Kidney (tissue), 13 donors: ENCODE measurements at regions not wholly inside any gene's neighbourhood (a gene's known extent, or its start where the extent isn't known, plus 50 kb on each side); places are given as distances from the start of the nearest gene placed in this dataset.

Experiments used
- DNase-seq, 5 donors: peaks; one replicate each; pipeline ENCODE4 v3.0.0-alpha.2; 2013 to 2020
- FAIRE-seq: peaks from 2 replicates; lab custom pipeline; 2012; peaks lifted over from hg19 to GRCh38; lab: Jason Lieb, UNC
- H3K27ac ChIP-seq, 2 donors: one replicate each; pipeline ENCODE4 v1.7.0; 2013; ENCODE audit warnings: low read depth in 2 of 2, low read length in 2 of 2, inconsistent platforms in 1 of 2
- H3K27me3 ChIP-seq: one replicate; pipeline ENCODE4 v1.7.1; 2013; ENCODE audit warnings: low read length, inconsistent platforms; ENCODE audit not compliant: control insufficient read depth, insufficient read depth
- H3K36me3 ChIP-seq, 3 donors: one replicate each; pipeline versions ENCODE4 v1.7.0 to v1.7.1; 2013; ENCODE audit warnings: low read length in 3 of 3, control low read depth in 1 of 3, inconsistent platforms in 1 of 3; ENCODE audit not compliant: insufficient read depth in 3 of 3, control insufficient read depth in 2 of 3
- H3K4me1 ChIP-seq, 3 donors: one replicate each; pipeline versions ENCODE4 v1.7.0 to v1.7.1; 2013; ENCODE audit warnings: low read length in 3 of 3, inconsistent platforms in 1 of 3, low read depth in 1 of 3; ENCODE audit not compliant: control insufficient read depth in 2 of 3, insufficient read depth in 2 of 3
- H3K4me3 ChIP-seq, 3 donors: one replicate each; pipeline versions ENCODE4 v1.7.0 to v1.8.1; 2013; ENCODE audit warnings: low read length in 3 of 3, control low read depth in 1 of 3, inconsistent platforms in 1 of 3
- H3K9ac ChIP-seq, 3 donors: one replicate each; pipeline versions ENCODE4 v1.7.0 to v1.7.1; 2013; ENCODE audit warnings: low read length in 3 of 3, control low read depth in 1 of 3, inconsistent platforms in 1 of 3
- H3K9me3 ChIP-seq, 3 donors: one replicate each; pipeline versions ENCODE4 v1.7.0 to v1.7.1; 2013; ENCODE audit warnings: low read length in 3 of 3, control low read depth in 1 of 3, inconsistent platforms in 1 of 3; ENCODE audit not compliant: control insufficient read depth in 2 of 3, insufficient read depth in 1 of 3
- CTCF ChIP-seq: IDR thresholded peaks from 3 replicates; pipeline ENCODE4 v1.5.1; 2012; ENCODE audit warnings: mild to moderate bottlenecking, moderate library complexity, borderline replicate concordance; ENCODE audit not compliant: insufficient read depth; ENCODE audit errors: extremely low read depth
- intact Hi-C: fragments of 100-400 bp; cut with DNase I; formaldehyde crosslinking; loops from one replicate; pipeline ENCODE4 v1.11.1; 2022
- donor health status: control.
- donor health status: control.
- donor health status: control.
- donor health status: control.
- donor health status: control.
- donor health status: DM: yes; HTN: yes; CAD: no.
- donor health status: Normal renal cell carcinoma (clear cell type).

DNA sequence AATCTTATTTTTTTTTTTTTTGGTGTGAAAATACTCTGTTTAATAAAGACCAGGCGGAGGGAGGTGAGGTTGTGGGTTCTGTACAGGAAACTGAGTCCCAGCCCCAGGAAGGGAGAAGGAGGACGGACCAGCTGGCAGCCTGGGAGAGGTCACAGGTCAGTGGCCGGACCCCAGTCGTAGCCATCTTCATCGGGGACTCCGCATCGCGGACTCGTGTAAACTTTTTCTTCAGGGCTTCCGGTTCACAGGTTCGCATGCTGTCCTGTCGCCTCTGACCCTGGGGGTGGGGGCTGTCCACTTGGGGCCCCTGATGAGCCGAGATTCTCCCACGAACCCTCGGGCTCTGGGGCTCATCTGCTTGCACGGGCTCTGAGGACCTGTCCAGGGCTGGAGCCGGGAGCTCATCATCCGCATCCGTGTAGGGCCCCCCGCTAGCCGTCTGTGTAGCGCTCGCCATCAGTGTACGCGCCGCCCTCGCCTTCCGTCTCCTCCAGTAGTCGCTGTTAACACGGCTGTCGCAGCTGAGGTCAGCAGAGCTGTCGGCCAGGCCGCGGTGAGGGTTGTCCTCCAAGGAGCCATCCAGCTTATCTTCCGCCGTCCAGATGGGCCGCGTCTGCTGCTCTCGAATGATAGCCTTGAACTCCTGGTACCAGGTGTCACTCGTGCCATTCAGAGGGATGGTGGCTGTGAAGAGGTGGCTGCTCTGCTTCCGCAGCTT lies 975.7 kb upstream of the PRMT6 start:
- intact Hi-C loops = no loop called here
- DNase-seq (peak; percentile 1 to 56 (median 25)), FAIRE-seq (no peak)
- Histone ChIP-seq H3K27ac (no peak overlapping the region), H3K4me1 (no peaks in the 10 kb centered on the region), H3K9me3 (no peaks in the 10 kb centered on the region), H3K4me3 (no peak overlapping the region), H3K36me3 (no peaks in the 10 kb centered on the region), H3K9ac (no peak overlapping the region), H3K27me3 (no peaks in the 10 kb centered on the region)
- no peak for TF ChIP-seq CTCF

DNA sequence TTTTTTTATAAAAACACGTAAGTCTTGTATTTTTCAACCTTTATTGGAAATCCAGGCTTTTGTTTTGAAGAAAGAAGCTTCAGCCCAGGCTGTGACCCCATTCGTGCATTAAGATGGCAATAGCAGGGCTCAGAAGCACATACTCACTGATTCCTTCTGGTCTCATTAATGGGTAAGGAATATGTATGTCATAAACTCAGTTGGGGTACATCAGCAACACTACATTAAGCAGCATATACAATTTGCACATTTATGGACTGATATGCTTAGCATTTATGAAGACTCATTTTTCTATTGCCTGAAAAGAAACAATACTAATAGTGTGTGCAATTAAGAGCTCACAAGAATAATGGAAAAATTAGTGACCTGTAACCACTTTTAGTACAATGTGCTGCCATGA lies 945.4 kb upstream of the PRMT6 start:
- intact Hi-C loops = no loop called here
- no peak for TF ChIP-seq CTCF
- no peaks in the 10 kb centered on the region for H3K36me3 ChIP-seq
- no peak for DNase-seq
- no peak overlapping the region for H3K27ac ChIP-seq
- H3K4me1 ChIP-seq = no peaks in the 10 kb centered on the region
- H3K9ac ChIP-seq = no peak overlapping the region
- no peak for FAIRE-seq
- no peak overlapping the region for H3K4me3 ChIP-seq
- no peaks in the 10 kb centered on the region for H3K27me3 ChIP-seq
- no peaks in the 10 kb centered on the region for H3K9me3 ChIP-seq

DNA sequence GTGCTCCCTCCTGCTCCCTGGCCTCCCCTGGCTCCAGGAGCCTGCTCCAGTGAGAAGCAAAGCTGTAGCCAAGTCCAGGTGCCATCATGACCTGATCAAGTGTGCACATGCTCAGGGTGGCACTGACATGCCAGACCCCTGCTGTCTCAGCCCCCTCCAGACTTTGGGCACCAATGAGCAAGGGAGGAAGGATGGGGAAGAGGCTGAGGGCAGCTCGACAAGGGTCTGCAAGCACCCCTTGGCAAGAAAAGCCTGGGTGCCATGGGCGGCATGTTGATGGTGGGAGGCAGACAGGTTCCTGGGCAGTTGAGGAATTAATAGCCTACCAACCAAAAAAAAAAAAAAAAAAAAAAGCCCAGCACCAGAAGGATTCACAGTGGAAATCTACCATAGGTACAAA lies 942.6 kb upstream of the PRMT6 start:
- Histone ChIP-seq H3K4me3 (no peak overlapping the region), H3K9me3 (no peaks in the 10 kb centered on the region), H3K4me1 (no peaks in the 10 kb centered on the region), H3K27me3 (no peaks in the 10 kb centered on the region), H3K36me3 (no peaks in the 10 kb centered on the region), H3K27ac (no peak overlapping the region), H3K9ac (no peak overlapping the region)
- DNase-seq (no peak), FAIRE-seq (no peak)
- TF ChIP-seq CTCF = no peak
- intact Hi-C loops = no loop called here

DNA sequence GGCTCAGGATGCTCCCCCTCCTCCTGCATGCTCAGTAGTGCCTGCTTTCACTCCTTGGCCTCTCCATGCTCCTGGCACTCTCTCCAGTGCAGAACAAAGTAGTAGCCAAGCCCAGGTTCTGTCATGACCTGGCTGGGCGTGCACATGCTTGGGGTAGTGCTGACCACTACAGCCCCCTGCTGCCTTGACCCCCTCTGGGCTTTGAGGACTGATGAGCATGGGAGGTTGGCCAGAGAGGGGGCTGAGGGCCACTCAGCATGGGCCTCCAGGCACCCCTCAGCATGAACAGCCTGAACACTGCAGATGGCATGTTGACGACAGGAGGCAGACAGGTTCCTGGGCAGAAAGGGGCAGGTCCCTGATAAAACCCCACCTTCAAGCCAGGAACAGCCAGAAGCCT lies 935.7 kb upstream of the PRMT6 start:
- Histone ChIP-seq H3K36me3 (no peaks in the 10 kb centered on the region), H3K4me3 (no peak overlapping the region), H3K27ac (no peak overlapping the region), H3K27me3 (no peaks in the 10 kb centered on the region), H3K4me1 (no peaks in the 10 kb centered on the region), H3K9me3 (peaks cover 0 to 9% (median 0%) of the 10 kb centered on the region in 3 donors), H3K9ac (no peak overlapping the region)
- intact Hi-C loops = no loop called here
- no peak for DNase-seq
- TF ChIP-seq CTCF = no peak
- no peak for FAIRE-seq
